Muscle of back (tissue), 3 donors: ENCODE measurements at regions not wholly inside any gene's neighbourhood (a gene's known extent, or its start where the extent isn't known, plus 50 kb on each side); places are given as distances from the start of the nearest gene placed in this dataset.
"Not testable (repeated sequence)": the region's sequence is repeated elsewhere in the genome, so short reads cannot be mapped to it uniquely, and the experiment has no call there.

ENCODE experiments used
- DNase-seq, 3 donors: peaks; one replicate each; pipeline versions ENCODE4 v3.0.0 to v3.0.0-alpha.2; 2013

DNA sequence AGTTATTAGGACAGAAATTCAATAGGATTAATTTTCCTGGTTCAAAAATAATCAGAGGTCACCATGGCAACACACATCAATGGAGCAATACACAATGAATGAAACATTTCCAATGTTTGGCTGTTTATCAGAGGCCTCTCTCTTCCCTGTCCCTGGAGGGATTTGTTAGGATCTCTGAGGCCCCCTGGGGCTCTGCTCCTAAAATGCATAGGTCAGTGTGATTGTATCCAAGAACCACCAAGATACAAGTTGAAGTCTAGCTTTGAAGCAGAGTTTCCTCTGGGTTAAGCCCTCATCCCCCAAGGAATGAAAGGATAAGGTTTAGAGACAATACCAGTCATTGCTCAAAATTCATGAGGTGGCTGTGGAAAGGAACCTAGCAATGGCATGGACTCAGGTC, 561.2 kb upstream of the C16orf82 start:
- no peak for DNase-seq

DNA sequence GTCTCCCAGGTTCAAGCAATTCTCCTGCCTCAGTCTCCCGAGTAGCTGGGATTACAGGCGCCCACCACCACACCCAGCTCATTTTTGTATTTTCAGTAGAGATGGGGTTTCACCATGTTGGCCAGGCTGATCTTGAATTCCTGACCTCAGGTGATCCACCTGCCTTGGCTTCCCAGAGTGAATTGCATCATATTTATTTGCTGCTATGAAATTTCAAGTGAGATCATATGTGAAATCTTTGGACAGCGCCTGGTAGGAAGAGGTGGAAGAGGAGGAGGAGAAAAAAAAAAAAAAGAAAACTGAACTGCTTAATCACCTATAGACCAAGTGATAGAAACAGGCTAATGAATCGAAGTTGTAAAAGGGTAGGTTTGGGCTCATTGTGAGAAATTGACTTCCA, 557.8 kb upstream of the C16orf82 start:
- DNase-seq: not testable (repeated sequence)

DNA sequence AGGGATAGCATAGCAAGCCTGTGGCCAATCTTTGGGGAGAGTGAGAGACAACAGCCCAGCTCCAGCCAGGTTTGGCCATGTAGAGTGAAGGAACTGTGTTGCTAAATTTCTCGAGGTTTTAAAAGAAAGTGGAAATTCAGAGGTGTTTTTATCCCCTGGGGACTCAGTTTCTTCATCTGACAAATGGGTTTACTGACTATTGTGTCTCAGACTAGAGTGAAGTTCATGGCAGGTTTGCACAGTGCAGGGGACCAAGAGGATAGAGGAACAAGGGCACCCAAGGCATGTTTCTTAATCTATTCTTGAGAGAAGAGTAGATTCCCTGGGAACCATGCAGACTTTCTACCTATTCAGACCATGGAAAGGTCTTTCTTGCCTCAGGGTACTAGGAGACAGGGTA, 555.8 kb upstream of the C16orf82 start:
- DNase-seq: no peak

DNA sequence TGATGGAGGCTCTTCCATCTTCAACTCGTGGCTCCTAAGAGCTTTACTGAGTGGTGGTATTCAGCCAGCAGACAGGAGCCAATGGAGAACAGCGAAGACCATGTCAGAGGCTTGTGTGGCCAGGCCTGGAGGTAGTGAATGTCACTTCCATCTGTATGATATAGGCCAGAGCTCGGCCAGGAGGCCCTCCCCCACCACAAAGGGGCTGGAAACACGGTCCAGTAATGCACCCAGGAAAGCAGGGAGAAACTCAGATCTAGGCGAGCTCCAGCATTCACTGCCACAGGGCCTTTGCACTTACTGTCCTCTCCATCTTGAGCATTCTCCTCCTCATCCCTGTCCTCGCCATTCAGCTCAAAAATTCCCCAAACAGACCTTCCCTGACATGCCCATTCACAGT, 555.3 kb upstream of the C16orf82 start:
- DNase-seq: no peak

DNA sequence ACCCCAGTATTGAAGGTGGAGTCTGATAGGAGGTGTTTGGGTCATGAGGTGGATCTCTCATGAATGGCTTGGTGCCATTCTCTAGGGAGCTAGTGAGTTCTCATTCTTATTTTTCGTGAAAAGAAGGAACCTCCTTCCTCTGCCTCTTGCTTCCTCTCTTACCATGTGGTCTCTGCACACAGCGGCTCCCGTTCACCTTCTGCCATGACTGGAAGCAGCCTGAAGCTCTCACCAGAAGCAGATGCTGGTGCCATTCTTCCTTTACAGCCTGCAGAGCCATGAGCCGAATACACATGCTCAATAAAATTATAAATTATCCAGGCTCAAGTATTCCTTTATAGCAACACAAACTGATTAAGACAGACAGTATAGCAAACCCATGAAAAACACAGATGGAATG, 545.1 kb upstream of the C16orf82 start:
- DNase-seq: no peak

DNA sequence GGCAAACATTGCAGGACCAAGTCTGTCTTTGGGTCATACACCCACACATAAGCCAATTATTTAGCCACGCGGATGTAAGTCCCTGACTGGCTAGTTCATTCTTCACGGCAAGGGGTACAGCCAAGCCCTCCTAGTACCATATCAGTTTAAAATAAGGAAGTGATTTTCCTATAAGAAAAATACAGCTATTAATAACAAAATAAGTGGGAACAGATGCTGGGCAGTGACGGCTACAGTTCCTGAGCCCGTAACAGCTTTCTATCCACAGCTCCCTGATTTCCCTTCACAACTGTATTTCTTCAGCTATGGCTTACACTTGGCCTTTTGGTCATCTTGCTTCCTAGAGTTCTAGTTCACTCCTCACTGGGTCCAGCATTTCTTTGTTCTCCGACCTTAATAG, 542.4 kb upstream of the C16orf82 start:
- peak; percentile 4 to 68 (median 33) for DNase-seq

DNA sequence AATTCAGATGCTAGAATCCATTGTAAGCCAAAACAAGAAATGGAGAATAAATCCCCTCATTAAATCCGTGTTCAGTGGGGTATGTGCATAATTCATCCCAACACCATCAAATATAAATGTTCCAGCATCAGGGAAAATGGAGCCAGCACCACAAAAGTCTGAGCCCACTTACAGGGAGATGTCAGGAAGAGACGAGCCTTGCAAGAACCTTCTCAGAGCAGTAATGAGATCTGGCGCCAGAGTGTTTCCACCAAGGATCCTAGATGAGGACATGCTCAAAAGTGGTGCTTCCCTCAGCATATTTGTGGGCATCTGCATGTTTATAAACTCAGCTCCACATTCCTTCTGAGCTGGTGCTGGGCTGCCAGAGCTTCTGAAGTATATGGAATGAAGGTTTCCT, 541.9 kb upstream of the C16orf82 start:
- no peak for DNase-seq

DNA sequence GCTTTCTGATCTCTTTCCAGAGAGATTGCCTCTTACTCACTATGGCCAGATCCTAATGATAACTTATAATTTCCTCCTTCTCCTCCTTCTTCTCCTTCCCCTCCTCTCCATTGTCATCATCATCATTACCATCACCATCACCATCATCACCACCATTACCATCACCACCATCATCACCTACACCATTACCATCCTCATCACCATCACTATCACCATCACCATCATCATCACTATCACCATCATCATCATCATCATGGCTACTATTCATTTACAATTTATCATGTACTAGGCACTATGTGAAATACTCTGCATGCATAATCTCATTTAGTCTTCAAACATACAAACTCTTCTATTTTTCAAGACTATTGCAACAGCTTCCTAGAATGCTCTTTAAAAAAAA, 540.9 kb upstream of the C16orf82 start:
- no peak for DNase-seq

DNA sequence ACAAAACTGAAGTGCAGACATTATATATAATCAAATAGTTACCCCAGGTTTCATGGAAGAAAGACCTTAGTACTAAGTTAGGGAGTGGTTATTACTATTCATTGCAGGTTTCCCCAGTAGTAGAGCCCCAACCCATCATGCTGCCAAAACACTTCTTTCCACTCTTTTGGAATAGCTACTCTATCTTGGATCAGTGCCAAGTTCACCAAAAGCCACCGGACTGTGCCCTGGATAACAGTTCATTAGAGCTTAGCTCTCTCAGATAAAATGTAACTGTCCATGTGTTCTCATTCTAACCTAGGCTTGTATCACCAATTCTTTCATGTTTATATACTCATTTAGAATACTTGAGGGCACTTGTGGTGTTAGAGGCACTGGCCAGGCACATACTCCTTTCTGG, 540.1 kb upstream of the C16orf82 start:
- no peak for DNase-seq

DNA sequence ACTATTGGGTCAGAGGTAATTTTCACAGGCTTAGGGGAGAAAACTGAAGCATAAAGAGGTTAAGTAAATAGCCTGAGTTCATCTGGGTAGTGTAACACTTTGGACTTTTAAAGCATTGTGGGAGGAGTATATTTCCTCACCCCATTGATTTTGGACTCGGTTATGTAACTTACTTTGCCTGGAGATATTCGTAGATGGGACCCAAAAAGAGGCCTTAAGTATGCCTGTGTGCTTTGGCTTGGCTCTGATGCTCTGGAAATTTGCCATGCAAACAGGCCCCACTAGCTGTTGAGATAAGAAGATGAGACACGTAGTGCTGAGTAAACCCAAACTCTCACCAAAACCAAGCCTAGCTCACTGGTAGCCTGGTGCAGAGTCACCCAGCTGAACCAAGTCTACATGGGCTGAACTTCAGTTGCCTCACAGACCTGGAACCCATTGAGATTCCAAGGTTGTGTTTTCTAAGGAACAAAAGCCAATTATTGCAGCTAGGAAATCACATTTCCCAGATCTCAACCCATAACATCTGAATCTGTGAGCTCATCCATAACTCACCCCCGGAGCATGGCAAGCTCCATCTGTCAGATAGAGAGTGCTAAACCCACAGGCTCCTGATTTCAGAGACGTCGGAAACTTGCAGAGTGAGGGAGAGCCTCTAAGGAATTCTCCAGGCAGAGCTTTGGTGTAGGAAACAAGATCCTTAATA, 536.0 kb upstream of the C16orf82 start:
- no peak for DNase-seq

DNA sequence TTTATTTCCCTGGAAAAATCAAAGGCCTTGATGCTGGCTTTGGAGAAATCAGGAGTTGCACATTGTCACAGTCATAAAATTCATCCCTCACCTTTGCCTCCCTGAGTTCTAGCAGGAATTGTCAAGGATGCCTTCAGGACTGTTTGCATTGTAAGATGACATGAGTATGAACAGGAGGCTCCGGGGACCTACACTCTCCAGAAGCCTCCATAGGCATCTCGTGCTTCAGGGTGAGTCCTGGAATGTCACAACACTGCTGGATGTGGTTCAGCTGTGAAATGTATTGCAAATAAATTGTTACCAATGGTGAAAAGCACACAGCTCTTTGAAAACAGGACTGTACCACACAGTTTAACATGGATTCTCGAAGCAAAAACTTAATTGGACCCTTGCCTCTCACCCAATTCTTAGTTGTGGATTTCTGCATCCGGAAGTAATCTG, 535.4 kb upstream of the C16orf82 start:
- DNase-seq: no peak

DNA sequence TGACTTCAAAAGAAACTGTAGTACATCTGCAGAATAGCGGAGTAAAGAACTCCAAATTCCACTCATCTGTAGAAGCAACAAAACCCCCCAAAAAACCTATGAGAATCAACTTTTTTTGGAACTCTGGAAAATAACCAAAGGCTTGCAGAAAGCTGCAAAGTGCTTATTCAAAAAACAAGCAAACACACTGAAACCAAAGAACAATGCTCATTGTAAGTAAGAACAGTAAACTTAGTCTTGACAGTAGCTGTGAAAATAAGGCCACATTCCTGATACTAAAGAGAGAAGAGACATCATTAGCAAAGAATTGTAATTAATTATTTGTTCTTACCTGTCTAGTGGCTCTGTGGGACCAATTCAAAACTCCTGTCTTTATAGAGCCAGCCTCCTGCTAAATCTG, 534.3 kb upstream of the C16orf82 start:
- no peak for DNase-seq

DNA sequence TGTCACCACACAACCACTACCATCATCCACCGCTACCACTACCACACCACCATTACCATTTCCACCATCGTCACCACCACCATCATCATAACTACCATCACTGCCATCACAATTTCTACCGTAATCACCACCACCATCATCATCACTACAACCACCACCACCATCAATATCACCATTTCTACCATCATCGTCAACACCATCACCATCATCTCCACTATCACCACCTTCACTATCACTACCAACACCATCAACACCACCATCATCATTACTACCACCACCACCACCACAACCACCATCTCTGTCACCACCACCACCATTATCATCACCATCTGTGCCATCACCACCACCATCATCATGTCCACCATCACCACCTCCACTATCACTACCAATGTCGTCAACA, 524.5 kb upstream of the C16orf82 start:
- no peak for DNase-seq

DNA sequence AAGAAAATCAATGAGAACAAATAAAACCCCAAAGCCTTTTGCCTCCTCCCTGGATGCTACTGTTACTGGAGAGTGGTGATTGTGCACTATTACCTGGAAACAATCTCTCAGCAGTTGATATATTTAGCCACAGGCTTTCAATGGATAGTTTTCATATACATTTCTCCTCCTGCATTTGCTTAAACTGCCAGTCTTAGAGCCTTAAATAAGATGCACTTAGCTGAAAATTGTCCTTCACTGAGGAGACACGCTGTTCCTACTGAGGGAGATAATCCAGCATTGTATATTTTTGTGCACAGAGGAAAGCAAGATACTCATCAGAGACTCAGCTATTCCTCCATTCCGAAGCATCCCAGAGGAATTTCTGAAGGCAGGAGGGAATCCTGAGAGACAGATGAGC, 520.2 kb upstream of the C16orf82 start:
- no peak for DNase-seq

DNA sequence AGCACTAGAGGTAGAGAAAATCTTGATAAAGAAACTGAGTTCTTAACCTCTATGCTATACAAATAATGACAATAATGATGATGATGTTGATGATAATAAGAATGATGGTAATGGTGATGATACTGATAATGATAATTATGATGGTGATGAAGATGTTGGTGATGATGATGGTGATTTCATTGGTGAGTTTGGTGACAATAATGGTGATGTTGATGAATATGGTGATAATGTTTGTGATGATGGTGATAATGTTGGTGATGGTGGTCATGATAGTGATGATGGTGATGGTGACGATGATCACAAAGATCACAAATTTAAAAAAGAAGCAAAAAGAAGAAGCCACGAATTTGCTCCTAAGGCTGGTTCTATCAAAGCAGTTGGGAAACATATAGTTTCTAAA, 519.0 kb upstream of the C16orf82 start:
- no peak for DNase-seq

DNA sequence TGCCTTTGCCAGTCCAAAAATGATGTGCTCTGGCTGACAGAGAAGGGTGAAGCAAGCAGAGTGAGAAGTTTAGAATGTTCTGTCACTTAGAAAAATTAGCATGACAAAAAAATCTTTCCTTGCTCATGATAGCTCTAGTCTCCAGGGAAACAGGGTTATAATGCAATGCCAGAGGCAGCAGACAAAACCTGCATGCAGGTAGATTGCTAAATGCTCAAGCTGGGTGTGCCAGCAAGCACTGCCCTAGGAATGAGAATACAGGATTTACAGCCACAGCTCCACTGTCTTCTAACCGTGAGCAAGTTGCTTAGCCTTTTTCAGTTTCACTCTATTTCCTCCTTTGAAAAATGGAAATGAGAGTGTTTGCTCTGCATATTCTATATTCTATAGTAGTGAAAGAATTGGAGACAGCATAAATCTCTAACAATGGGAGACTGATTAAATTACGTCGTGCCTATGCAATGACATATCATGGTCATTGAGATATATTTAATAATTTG, 516.6 kb upstream of the C16orf82 start:
- no peak for DNase-seq

DNA sequence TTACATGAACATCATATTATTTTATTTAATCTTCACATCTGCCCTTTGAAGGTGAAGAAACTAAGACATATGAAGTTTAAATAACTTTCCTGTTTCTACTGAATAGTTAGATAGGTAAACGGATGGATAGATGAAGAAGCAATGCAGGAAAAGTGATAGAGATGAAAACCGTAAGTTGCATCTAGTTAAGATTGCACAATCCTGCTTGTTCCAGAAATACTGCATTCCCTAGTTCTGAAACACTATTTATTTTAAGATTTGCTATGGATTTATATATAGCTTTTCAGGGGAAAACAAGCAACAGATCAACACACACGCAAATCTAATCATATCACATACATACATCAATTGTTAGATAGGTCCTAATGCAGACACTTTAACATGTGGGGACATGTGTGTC, 512.7 kb upstream of the C16orf82 start:
- no peak for DNase-seq

DNA sequence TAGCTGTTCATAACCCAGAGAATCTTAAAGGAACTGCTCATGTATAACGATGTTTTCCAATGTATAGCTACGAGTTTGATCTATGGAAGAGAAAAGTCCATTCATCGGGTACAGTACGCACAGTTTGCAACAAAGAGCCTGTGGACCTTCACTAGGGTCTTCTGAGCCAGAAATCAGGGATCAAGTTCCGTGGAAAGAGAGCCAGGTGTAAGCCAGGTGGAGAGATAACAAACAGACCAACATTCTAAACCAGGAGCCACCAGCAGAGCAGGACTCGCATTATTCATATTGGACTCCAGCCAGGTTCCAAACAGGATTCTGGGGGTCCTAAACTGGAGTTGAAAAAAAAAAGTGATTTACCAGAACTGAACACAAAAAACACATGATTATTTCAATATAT, 505.4 kb upstream of the C16orf82 start:
- DNase-seq: no peak

DNA sequence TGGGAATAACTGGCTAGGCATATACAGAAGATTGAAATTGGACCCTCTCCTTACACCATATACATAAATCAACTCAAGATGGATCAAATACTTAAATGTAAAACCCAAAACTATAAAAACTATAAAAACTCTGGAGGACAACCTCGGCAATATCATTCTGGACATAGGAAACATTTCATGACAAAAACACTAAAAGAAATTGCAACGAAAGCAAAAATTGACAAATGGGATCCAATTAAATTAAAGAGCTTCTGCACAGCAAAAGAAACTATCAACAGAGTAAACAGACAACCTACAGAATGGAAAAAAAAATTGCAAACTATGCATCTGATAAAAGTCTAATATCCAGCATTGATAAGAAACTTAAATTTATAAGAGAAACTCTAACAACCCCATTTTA, 503.7 kb upstream of the C16orf82 start:
- DNase-seq: no peak

DNA sequence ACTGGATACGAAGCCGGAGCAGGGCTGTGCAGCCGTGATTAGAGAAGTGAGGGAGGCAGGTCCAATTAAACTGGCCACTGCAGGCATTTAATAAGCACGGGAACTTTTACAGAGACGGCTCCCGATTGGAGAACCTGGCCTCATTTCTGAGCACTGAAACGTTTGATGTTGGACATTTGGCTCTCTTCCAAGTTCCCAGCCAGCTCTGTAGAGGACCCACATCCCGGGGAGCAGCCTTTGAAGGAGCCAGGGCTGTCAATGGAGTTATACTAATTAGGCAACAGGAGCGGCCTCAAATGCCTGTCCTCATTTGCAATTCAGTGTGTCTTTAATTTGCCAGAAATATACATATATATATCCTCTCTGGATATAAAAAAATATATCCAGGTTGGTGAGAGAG, 499.4 kb upstream of the C16orf82 start:
- no peak for DNase-seq

DNA sequence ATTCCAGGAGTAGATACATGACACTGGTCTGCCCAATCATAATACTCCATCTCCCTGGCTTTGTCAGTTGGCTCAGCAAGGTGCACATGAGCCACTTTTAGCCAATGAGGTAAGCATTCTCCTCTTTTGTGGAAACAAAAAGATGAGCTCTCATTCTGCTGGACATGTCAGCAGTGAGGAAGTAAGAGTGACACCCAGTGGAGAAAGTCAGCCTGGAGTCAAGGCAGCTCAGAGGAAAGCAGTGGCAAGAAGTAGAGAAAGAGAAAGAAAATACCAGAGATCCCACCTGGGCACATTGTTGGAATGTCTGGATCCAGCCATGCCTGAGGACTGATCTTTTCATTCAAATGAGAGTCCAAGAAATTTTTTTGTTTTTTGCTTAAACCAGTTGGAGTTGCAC, 496.9 kb upstream of the C16orf82 start:
- DNase-seq: peak; percentile 2 to 69 (median 41)

DNA sequence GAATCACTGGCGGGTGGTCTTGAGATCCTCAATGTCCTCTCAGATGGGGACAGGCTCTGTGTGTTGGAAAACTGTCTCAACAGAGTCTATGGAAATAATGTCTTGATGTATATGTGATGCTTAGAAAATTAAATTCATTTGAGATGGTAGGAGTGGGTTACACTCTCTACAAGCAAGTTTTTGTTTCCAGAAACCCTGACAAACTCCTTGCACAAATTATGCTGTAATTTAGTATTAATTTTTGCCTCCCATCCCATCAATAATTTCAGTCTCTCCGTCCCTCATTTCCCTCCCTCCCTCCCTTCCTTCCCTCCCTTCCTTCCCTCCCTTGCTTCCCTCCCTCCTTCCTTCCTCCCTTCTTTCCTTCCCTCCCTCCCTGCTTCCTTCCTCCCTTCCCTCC, 488.0 kb upstream of the C16orf82 start:
- no peak for DNase-seq

DNA sequence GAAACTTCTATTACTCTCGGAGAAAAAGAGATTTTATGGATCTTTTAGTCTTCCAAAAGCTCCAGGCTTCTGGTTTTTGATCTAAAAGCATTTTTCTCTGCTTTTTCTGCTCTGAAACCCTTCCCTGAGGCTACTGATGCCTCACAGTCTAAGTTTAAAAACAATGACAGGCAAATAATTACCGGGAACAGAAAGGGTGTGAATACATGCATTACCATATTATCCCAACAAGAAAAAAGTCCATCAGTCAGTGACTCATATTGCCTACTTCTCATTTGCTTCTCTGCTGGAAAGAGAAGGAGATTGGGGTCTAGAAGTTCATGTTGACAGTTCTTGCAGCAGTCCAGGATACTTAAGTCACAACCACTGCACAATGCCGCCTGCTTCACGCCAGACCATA, 482.9 kb upstream of the C16orf82 start:
- no peak for DNase-seq

DNA sequence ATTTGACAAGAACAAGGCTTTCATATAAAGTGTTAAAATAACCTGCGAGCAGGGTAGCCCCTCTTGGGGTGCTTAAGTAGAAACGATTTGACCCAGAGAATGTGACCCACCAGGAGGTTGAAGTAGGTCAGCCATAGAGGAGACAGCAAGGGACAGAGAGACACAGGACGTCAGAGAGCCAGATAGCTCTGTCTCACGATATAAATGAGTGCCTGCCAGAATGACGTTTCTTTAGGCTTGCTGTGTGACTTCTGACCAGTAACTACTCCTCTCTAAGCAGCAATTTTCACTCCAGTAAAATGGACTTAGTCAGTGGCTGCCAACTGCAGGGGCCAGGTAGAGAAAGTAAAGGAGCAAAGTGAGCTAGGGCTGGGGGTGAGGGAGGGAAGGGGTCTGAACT, 473.0 kb upstream of the C16orf82 start:
- no peak for DNase-seq
